HEK293T (cell line): ENCODE measurements at regions not wholly inside any gene's neighbourhood (a gene's known extent, or its start where the extent isn't known, plus 50 kb on each side); places are given as distances from the start of the nearest gene placed in this dataset.

Source experiments
- CTCF ChIA-PET: fragments of 350-600 bp; formaldehyde crosslinking; extraction: SDS; loops from one replicate; lab custom pipeline; 2021; ENCODE audit warnings: antibody characterized with exemption, inconsistent platforms; lab: Yijun Ruan, JAX
- POLR2A ChIA-PET: fragments of 350-600 bp; formaldehyde crosslinking; extraction: SDS; loops from one replicate; lab custom pipeline; 2020; ENCODE audit warnings: antibody characterized with exemption, inconsistent platforms; lab: Yijun Ruan, JAX
- DNase-seq: peaks from one replicate; pipeline ENCODE4 v3.0.0; 2012; ENCODE audit warnings: mixed read lengths; ENCODE audit errors: extremely low spot score
- ARNT ChIP-seq: fragments of 450-650 bp; IDR thresholded peaks from 2 replicates; pipeline ENCODE4 v1.6.1; 2017; ENCODE audit warnings: mild to moderate bottlenecking
- BHLHE40 ChIP-seq: fragments of 450-650 bp; IDR thresholded peaks from 2 replicates; pipeline ENCODE4 v1.6.1; 2016; ENCODE audit warnings: mild to moderate bottlenecking, moderate library complexity, borderline replicate concordance
- CTBP1 ChIP-seq: fragments of 450-650 bp; IDR thresholded peaks from 2 replicates; pipeline ENCODE4 v1.6.1; 2016; ENCODE audit warnings: borderline replicate concordance
- ELF4 ChIP-seq: fragments of 450-650 bp; IDR thresholded peaks from 2 replicates; pipeline ENCODE4 v1.6.1; 2017; ENCODE audit warnings: antibody characterized with exemption
- FOXA1 ChIP-seq: fragments of 450-650 bp; IDR thresholded peaks from 2 replicates; pipeline ENCODE4 v1.6.1; 2016; ENCODE audit warnings: mild to moderate bottlenecking
- FOXK2 ChIP-seq: fragments of 450-650 bp; IDR thresholded peaks from 2 replicates; pipeline ENCODE4 v1.6.1; 2016; ENCODE audit warnings: mild to moderate bottlenecking
- FOXM1 ChIP-seq: fragments of 450-650 bp; IDR thresholded peaks from 2 replicates; pipeline ENCODE4 v1.6.1; 2017; ENCODE audit warnings: mild to moderate bottlenecking, borderline replicate concordance
- HDGF ChIP-seq: fragments of 450-650 bp; IDR thresholded peaks from 2 replicates; pipeline ENCODE4 v1.6.1; 2017; ENCODE audit warnings: antibody characterized with exemption, borderline replicate concordance
- L3MBTL2 ChIP-seq: fragments of 450-650 bp; conservative IDR thresholded peaks from 2 replicates; pipeline ENCODE4 v1.6.1; 2016; ENCODE audit warnings: mild to moderate bottlenecking
- LEF1 ChIP-seq: fragments of 450-650 bp; IDR thresholded peaks from 2 replicates; pipeline ENCODE4 v1.6.1; 2017; ENCODE audit warnings: mild to moderate bottlenecking, borderline replicate concordance
- NFRKB ChIP-seq: fragments of 450-650 bp; IDR thresholded peaks from 2 replicates; pipeline ENCODE4 v1.6.1; 2016; ENCODE audit warnings: mild to moderate bottlenecking, moderate library complexity
- PKNOX1 ChIP-seq: fragments of 450-650 bp; IDR thresholded peaks from 2 replicates; pipeline ENCODE4 v1.6.1; 2016
- SP1 ChIP-seq: fragments of 450-650 bp; IDR thresholded peaks from 2 replicates; pipeline ENCODE4 v1.6.1; 2017
- SUZ12 ChIP-seq: fragments of 450-650 bp; IDR thresholded peaks from 2 replicates; pipeline ENCODE4 v1.6.1; 2016; ENCODE audit warnings: mild to moderate bottlenecking
- TARDBP ChIP-seq: fragments of 450-650 bp; IDR thresholded peaks from 2 replicates; pipeline ENCODE4 v1.6.1; 2016
- ZNF384 ChIP-seq: fragments of 450-650 bp; IDR thresholded peaks from 2 replicates; pipeline ENCODE4 v1.6.1; 2016

DNA sequence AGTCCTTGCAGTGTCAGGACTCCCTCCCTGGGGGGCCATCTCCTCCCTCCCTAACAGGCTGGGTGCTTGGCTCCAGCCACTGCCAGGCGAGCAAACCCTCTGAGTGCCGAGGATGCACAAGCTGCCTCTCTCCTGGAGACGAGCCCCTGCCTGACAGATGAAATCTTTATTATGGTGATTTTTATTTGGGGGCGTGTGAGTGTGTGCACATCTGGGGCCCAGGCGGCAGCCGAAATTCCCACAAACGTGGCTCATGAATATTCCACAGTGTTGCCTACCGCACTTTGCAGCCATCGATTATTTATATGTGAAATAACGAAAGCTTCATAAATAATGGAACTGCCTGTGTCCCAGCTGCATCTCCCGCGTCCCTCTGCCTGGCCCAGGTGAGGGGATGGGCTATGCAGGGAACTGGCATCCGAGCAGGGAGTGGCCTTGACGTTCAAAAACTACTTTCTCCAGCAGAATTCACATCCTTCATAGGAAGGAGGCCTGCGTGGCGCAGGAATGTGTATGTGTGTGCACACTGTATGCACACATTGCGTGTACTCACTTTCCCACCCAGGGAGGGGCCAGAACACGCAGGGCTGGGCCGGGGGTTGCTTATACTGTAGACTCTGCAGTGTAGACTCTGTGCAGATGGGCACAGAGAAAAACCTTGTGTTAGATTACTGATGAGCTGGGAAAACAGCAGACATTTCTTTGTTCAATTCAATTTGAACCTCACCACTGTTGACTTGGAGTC lies 73.1 kb downstream of the UBIAD1 start:
- POLR2A ChIA-PET, result no interaction called here
- DNase-seq, result no peak
- CTCF ChIA-PET, result interaction anchor here (1.0 kb wide), 1 partner anchor 26 kb away, joined by 4 read pairs; no protein-coding TSS in a partner anchor
- TF ChIP-seq BHLHE40, result no peak

DNA sequence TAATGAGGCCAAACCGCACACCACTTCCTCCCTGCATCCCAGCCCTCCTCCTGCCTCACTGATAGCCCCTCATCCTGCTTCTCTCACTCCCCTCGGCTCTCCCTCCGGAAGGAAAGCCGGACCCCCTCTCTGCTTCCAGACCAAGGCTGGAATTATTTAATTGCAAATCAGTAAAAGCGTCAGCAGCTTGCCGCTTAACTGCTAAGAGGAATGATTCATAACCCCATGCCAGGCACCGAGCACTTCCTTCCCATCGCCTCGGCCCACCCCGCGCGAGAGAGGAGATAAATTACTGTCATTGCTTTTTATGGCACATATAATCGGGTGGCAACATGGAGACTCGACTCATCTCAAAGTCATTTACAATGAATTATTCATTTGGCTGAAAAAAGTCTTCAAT lies 77.3 kb downstream of the UBIAD1 start:
- ChIA-PET CTCF (no interaction called here), POLR2A (no interaction called here)
- DNase-seq, result no peak
- no peak for TF ChIP-seq ARNT
- peak; percentile 75 for TF ChIP-seq PKNOX1

DNA sequence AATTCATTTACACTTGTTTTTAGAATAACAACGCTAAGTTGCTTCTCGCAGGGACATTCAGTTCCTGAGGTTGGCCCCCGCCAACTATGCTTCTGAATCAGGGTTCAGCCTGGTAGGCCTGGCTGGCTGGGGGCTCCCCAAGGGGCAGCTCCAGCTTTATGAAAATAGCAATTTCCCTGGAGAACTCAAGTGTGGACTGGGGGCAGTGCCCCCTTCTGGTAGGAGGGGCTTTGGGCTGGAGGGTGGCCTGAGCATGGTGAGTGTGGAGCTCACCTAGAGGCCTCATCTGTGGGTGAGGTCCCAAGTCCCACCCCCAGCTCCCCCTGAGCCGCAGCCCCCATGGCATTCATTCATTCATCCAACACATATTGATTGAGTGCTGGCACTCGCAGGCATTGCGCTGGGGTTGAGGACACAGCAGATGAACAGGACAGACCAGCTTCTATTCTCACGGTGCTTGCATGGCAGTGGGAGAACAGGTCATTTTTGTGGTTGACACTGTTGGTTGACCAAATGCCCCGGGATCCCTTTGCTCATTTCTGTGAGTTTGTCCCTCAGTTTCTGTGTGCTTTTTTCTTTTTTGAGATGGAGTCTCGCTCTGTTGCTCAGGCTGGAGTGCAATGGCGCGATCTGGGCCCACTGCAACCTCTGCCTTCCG lies 79.2 kb downstream of the UBIAD1 start:
- DNase-seq, result no peak
- CTCF ChIA-PET, result interaction anchor here (1.1 to 1.9 kb wide), 2 partner anchors 12 to 32 kb away, joined by 3 to 6 read pairs; no protein-coding TSS in a partner anchor
- POLR2A ChIA-PET, result no interaction called here

GRCh38 chr1:11352816-11353799 lies 80.1 kb downstream of the UBIAD1 start:
- CTCF ChIA-PET, result interaction anchor here (1.1 to 1.9 kb wide), 2 partner anchors 11 to 33 kb away, joined by 3 to 6 read pairs; no protein-coding TSS in a partner anchor
- TF ChIP-seq SP1, result no peak
- TF ChIP-seq FOXK2, result no peak
- no peak for TF ChIP-seq SUZ12
- no peak for TF ChIP-seq FOXM1
- TF ChIP-seq ELF4, result no peak
- TF ChIP-seq PKNOX1, result no peak
- no peak for TF ChIP-seq CTBP1
- TF ChIP-seq HDGF, result no peak
- no peak for TF ChIP-seq LEF1
- TF ChIP-seq NFRKB, result no peak
- no peak for TF ChIP-seq BHLHE40
- TF ChIP-seq TARDBP, result no peak
- TF ChIP-seq ZNF384, result no peak
- no peak for TF ChIP-seq ARNT
- no peak for TF ChIP-seq L3MBTL2
- TF ChIP-seq FOXA1, result no peak
- DNase-seq, result no peak
- POLR2A ChIA-PET, result no interaction called here

More for the DNA sequence above, 79.2 kb downstream of the UBIAD1 start:
- TF ChIP-seq ARNT (no peak), CTBP1 (no peak)

GRCh38 chr1:11354893-11355553 lies 82.0 kb downstream of the UBIAD1 start:
- DNase-seq, result no peak
- ChIA-PET CTCF (no interaction called here), POLR2A (no interaction called here)
- TF ChIP-seq LEF1 (no peak), CTBP1 (no peak), FOXK2 (no peak), BHLHE40 (no peak), ELF4 (no peak), L3MBTL2 (no peak), PKNOX1 (no peak), SP1 (no peak), NFRKB (no peak), FOXA1 (no peak), HDGF (no peak), TARDBP (no peak), ARNT (no peak), FOXM1 (no peak), ZNF384 (no peak), SUZ12 (no peak)
